GM12865 (cell line): ENCODE measurements at regions not wholly inside any gene's neighbourhood (a gene's known extent, or its start where the extent isn't known, plus 50 kb on each side); places are given as distances from the start of the nearest gene placed in this dataset.

Source experiments
- DNase-seq: peaks from one replicate; pipeline ENCODE4 v3.0.0; 2010; ENCODE audit warnings: low read depth
- H3K4me3 ChIP-seq: 2 replicates; pipeline ENCODE4 v1.5.1; 2011; ENCODE audit warnings: mild to moderate bottlenecking, low read depth, low read length, control low read depth
- TF ChIP-seq, protein P1 (sequence below): IDR thresholded peaks from 2 replicates; pipeline ENCODE4 v1.5.1; 2011; ENCODE audit warnings: low read length, control low read depth, low read depth, inconsistent platforms; ENCODE audit not compliant: insufficient read depth; ENCODE audit errors: missing control alignments

DNA sequence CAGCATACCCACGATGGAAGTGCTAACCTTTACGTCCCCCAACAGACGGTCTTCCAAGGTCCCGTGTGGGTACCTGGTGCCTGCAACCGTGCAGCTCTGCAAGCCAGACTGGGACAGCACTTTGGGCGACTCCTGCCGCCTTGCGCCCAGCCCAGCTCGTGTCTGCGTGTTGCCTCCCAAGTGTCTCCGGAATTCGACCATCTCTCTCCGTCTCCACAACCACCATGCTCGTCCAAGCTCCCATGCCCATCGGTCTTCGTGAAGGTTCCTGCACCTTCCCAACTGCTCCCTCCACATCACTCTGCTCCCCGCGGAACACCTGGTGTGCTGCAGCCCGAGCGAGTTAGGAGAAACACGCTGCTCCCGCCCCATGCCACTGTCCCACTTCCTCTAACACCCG, 173.2 kb upstream of the AFDN start:
- no peak for DNase-seq
- TF ChIP-seq, protein P1, sequence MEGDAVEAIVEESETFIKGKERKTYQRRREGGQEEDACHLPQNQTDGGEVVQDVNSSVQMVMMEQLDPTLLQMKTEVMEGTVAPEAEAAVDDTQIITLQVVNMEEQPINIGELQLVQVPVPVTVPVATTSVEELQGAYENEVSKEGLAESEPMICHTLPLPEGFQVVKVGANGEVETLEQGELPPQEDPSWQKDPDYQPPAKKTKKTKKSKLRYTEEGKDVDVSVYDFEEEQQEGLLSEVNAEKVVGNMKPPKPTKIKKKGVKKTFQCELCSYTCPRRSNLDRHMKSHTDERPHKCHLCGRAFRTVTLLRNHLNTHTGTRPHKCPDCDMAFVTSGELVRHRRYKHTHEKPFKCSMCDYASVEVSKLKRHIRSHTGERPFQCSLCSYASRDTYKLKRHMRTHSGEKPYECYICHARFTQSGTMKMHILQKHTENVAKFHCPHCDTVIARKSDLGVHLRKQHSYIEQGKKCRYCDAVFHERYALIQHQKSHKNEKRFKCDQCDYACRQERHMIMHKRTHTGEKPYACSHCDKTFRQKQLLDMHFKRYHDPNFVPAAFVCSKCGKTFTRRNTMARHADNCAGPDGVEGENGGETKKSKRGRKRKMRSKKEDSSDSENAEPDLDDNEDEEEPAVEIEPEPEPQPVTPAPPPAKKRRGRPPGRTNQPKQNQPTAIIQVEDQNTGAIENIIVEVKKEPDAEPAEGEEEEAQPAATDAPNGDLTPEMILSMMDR: no peak
- no peak overlapping the region for H3K4me3 ChIP-seq

DNA sequence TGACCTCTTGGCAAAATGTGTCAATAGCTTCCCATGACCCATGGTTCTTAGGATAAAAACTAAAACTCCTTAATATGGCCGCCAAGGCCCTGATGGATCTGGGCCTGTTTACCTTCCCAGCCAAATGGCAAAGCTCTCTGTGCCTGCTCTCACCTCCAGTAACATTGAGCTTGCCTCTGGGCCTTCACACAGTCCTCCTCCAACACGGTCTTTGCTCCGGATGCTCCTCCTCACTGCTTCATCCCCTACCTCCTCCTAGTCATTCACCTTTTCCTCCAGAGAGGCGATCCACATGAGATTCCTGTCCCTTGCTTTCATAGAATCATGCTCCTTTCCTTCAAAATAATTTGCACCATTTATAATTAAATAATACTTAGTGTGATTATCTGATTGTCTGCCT, 172.3 kb upstream of the AFDN start:
- DNase-seq: no peak
- no peak overlapping the region for H3K4me3 ChIP-seq
- TF ChIP-seq, protein P1: no peak

DNA sequence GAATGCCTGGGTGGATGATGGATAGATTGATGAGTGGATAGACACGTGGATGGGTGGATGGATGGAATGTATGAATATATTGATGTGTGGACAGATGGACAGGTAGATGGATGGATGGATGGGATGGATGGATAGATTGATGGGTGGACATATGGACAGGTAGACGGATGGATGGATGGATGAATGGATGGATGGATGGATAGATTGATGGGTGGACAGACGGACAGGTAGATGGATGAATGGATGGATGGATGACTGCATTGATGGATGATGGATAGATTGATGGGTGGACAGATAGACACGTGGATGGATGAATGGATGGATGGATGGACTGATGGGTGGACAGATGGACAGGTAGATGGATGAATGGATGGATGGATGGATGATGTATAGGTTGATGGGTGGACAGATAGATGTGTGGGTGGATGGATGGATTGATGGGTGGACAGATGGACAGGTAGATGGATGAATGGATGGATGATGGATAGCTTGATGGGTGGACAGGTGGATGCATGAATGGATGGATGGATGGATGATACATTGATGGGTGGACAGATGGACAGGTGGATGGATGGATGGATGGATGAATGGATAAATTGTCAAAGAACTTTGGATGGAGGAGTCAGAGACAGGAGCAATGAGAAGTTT, 171.4 kb upstream of the AFDN start:
- TF ChIP-seq, protein P1: no peak
- DNase-seq: no peak

DNA sequence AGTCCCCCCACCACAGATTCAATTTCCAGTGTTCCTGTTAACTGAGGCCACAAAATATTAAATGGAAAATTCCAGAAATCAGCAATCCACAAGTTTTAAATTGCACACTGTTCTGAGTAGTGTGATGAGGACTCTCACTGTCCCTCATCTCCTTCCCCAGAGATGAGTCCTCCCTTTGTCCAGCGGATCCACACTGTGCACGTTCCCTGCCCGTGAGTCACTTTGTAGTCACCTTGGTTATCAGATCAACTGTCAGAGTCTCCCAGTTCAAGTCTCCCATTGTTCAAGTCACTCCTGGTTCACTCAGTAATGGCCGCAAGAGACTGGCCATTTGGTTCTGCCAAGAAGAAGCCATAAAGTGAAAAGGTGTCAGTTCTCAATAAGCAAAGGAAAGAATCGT, 168.6 kb upstream of the AFDN start:
- H3K4me3 ChIP-seq: no peak overlapping the region
- no peak for DNase-seq
- TF ChIP-seq, protein P1: no peak

More for the DNA sequence above, 171.4 kb upstream of the AFDN start:
- no peak overlapping the region for H3K4me3 ChIP-seq

DNA sequence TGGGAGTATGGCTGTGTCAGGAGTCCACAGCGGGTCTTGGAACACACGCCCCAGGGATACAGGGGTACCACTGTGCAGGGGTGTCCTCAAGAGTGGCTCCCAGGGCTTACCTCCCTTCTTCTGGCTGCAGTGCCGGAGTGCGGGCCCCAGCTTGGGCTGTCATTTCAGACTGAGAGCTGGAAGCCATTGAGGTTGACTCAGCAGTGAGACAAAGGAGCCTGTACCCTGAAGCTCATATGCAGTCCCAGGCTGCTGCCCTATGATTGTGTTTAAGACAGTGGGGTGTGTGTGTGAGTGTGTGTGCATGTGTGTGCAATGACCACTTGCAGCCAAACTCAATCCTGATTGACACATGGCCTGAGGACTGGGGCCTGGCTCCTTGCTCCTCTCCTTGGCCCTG, 167.7 kb upstream of the AFDN start:
- no peak for DNase-seq
- TF ChIP-seq, protein P1: no peak
- H3K4me3 ChIP-seq: no peak overlapping the region

DNA sequence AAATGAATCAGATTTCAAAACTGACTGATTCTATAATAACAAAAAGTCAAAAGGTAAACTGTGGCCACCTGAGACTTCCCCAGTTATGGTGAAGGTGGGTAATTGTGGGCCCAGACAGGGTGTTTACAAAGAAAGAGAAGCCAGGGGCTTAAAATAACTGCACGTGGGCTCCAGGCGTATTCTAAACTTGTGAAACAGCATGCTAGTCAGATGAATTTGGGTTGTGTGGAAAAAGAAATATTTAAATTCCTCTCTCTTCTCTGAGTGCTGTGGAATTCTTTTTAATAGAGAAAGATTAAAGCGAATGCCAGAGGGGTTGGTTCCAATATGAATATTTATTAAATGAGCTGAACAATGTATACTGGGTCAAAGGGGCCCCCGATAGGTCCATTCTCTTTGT, 166.3 kb upstream of the AFDN start:
- no peak for DNase-seq
- no peak overlapping the region for H3K4me3 ChIP-seq

DNA sequence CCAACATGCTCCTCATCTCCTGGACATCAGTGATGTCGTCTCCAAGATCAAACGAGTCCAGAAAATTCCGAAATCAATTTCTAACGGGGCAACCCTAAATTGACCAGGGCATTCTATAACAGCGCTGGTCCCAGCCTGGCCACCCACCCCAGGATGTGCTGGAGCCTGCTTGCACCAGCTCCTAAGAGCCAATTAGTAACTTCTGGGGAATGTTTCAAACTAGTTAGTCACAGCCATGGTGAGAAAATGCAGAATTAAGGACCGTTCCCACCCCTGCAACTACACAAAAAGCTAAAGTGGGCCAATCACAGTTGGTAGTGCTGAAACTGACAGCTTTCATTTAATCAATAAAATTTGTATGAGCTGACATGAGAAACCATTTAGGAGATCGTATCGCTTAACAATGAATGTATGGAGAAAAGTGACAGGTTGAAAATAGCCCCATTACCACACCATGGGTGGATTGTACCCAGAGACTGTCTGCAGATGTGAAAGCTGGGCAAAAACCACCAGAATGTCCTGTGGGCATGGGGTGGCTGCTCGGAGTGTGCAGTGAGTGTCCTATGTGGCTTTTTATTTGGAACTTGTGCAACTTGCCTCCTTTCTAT, 165.7 kb upstream of the AFDN start:
- TF ChIP-seq, protein P1: no peak
- no peak overlapping the region for H3K4me3 ChIP-seq
- DNase-seq: no peak

More for the DNA sequence above, 166.3 kb upstream of the AFDN start:
- TF ChIP-seq, protein P1: no peak
